GM12878 (cell line): ENCODE measurements at regions not wholly inside any gene's neighbourhood (a gene's known extent, or its start where the extent isn't known, plus 50 kb on each side); places are given as distances from the start of the nearest gene placed in this dataset.

ENCODE experiments used
- BCL11A ChIP-seq: IDR thresholded peaks from 2 replicates; pipeline ENCODE4 v1.6.1; 2011; ENCODE audit warnings: low read depth, low read length
- BHLHE40 ChIP-seq, 2 experiments: fragments of 450-650 bp in 1 of 2; IDR thresholded peaks; 2 replicates each; pipeline ENCODE4 v1.6.1; 2011 to 2017; ENCODE audit warnings: low read depth in 2 of 2, borderline replicate concordance in 1 of 2, improper control_type of control experiment in 1 of 2, low read length in 1 of 2, mild to moderate bottlenecking in 1 of 2
- ETV6 ChIP-seq, 2 experiments: fragments of 450-650 bp in 1 of 2; IDR thresholded peaks in 1 of 2; conservative IDR thresholded peaks in 1 of 2; 2 replicates each; pipeline ENCODE4 v1.6.1; 2014; ENCODE audit warnings: antibody characterized with exemption in 1 of 2, borderline replicate concordance in 1 of 2, low read depth in 1 of 2, mild to moderate bottlenecking in 1 of 2, moderate library complexity in 1 of 2
- EZH2 ChIP-seq: IDR thresholded peaks from 2 replicates; pipeline ENCODE4 v1.6.1; 2012; ENCODE audit warnings: low read depth, mild to moderate bottlenecking, control low read depth, inconsistent platforms, low read length, borderline replicate concordance; ENCODE audit not compliant: control insufficient read depth
- FOXK2 ChIP-seq: fragments of 450-650 bp; IDR thresholded peaks from 2 replicates; pipeline ENCODE4 v1.6.1; 2017; ENCODE audit warnings: mild to moderate bottlenecking, moderate library complexity
- GATAD2B ChIP-seq: fragments of 450-650 bp; conservative IDR thresholded peaks from 2 replicates; pipeline ENCODE4 v1.6.1; 2017; ENCODE audit warnings: low read depth, mild to moderate bottlenecking, moderate library complexity
- HCFC1 ChIP-seq: fragments of 150-350 bp; IDR thresholded peaks from 2 replicates; pipeline ENCODE4 v1.6.1; 2014; ENCODE audit warnings: low read length
- JUND ChIP-seq: IDR thresholded peaks from 2 replicates; pipeline ENCODE4 v1.6.1; 2012; ENCODE audit warnings: low read depth, mild to moderate bottlenecking, low read length, improper control_type of control experiment, moderate library complexity
- MEF2B ChIP-seq: fragments of 450-650 bp; IDR thresholded peaks from 2 replicates; pipeline ENCODE4 v1.6.1; 2018; ENCODE audit warnings: mild to moderate bottlenecking, moderate library complexity; ENCODE audit not compliant: partially characterized antibody, poor library complexity, severe bottlenecking
- MTA2 ChIP-seq: fragments of 450-650 bp; IDR thresholded peaks from 2 replicates; pipeline ENCODE4 v1.6.1; 2016; ENCODE audit warnings: low read depth, mild to moderate bottlenecking, moderate library complexity
- MTA3 ChIP-seq: IDR thresholded peaks from 2 replicates; pipeline ENCODE4 v1.6.1; 2012; ENCODE audit warnings: low read length, inconsistent platforms, borderline replicate concordance
- MYB ChIP-seq: fragments of 150-350 bp; IDR thresholded peaks from 2 replicates; pipeline ENCODE4 v1.6.1; 2014; ENCODE audit warnings: mild to moderate bottlenecking, low read depth, low read length, borderline replicate concordance
- MYC ChIP-seq: IDR thresholded peaks from 2 replicates; pipeline ENCODE4 v1.6.1; 2011; ENCODE audit warnings: mild to moderate bottlenecking, low read length, moderate library complexity, inconsistent platforms; ENCODE audit not compliant: insufficient read depth, insufficient replicate concordance, insufficient read length, severe bottlenecking
- RAD51 ChIP-seq: fragments of 450-650 bp; IDR thresholded peaks from 2 replicates; pipeline ENCODE4 v1.6.1; 2016; ENCODE audit warnings: moderate library complexity, mild to moderate bottlenecking, inconsistent platforms
- SIX5 ChIP-seq: IDR thresholded peaks from 2 replicates; pipeline ENCODE4 v1.6.1; 2011; ENCODE audit warnings: mild to moderate bottlenecking, low read depth, low read length, moderate library complexity; ENCODE audit not compliant: severe bottlenecking
- SMC3 ChIP-seq: IDR thresholded peaks from 2 replicates; pipeline ENCODE4 v1.6.1; 2011; ENCODE audit warnings: low read length, improper control_type of control experiment, borderline replicate concordance
- TAF1 ChIP-seq: IDR thresholded peaks from 2 replicates; pipeline ENCODE4 v1.6.1; 2011; ENCODE audit warnings: mild to moderate bottlenecking, low read depth, low read length, borderline replicate concordance
- TBL1XR1 ChIP-seq: IDR thresholded peaks from 2 replicates; pipeline ENCODE4 v1.6.1; 2012; ENCODE audit warnings: low read depth, low read length, improper control_type of control experiment
- YY1 ChIP-seq: IDR thresholded peaks from 2 replicates; pipeline ENCODE4 v1.6.1; 2011; ENCODE audit warnings: low read depth, mild to moderate bottlenecking, low read length
- ZBED1 ChIP-seq: IDR thresholded peaks from 2 replicates; pipeline ENCODE4 v1.6.1; 2016; ENCODE audit warnings: borderline replicate concordance
- ZNF207 ChIP-seq: fragments of 450-650 bp; IDR thresholded peaks from 2 replicates; pipeline ENCODE4 v1.6.1; 2014; ENCODE audit warnings: antibody characterized with exemption, mild to moderate bottlenecking, borderline replicate concordance
- ZNF24 ChIP-seq: fragments of 450-650 bp; IDR thresholded peaks from 2 replicates; pipeline ENCODE4 v1.6.1; 2017; ENCODE audit warnings: antibody characterized with exemption, mild to moderate bottlenecking
- TF ChIP-seq, protein P1 (sequence below): IDR thresholded peaks from 2 replicates; pipeline ENCODE4 v1.6.1; 2012; ENCODE audit warnings: low read depth, low read length, improper control_type of control experiment
- TF ChIP-seq, protein P2 (sequence below): fragments of 450-650 bp; IDR thresholded peaks from 2 replicates; pipeline ENCODE4 v1.6.1; 2016; ENCODE audit warnings: mild to moderate bottlenecking
- TF ChIP-seq, protein P3 (sequence below): fragments of 450-650 bp; IDR thresholded peaks from 2 replicates; pipeline ENCODE4 v1.6.1; 2017; ENCODE audit warnings: low read depth, mild to moderate bottlenecking, moderate library complexity

DNA sequence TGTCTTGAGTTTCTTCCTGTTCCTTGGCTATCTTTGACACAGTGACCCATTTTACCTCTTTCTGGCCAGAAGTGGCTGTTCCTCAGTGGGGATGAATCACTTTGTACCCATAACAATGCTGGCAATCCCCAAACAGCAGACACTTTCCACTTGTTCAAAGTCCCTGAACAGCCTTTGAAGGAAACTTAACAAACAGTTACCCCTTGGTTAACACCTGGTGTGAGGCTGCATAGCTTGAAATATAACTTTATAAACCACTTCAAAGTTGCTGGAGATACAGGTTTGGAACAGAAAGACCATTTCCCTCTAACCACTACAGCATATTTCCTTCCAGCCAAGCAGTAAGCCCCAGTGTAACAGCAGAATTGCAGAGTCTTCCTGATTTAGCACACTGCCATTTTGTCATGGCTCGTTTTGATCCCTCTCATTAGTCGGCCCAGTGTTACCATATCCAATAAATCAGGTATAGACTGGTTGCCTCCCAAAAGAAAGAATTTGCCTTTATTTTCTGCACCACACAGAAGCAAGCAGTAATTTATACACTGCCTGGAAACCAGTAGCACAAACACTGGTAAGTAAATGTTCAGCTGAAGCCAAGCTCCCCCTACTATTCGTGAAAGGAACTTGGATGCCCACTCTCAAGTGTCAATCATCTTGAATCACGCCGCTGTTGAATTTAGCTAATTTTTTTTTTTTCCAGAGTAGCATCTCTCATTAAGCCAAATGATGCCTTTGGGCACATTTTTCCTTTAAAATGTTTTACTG is 225.9 kb downstream of the PIK3R1 start (continued):
- TF ChIP-seq EZH2 (no peak), MTA2 (peak; percentile 73), ZNF207 (no peak), BCL11A (no peak), SIX5 (no peak), GATAD2B (peak; percentile 46; the same call in 1 of the 2 replicates), ETV6 (conservative IDR thresholded peaks at IDR 0.05 in 1 of 2, IDR thresholded peaks at IDR 0.05 in 1 of 2; ENCODE audit: borderline replicate concordance in 1 of 2, low read depth in 1 of 2) (peak in 1 of 2 experiments; percentile 48; a peak in 1 of 4 replicates), HCFC1 (no peak), MEF2B (peak; percentile 63), TBL1XR1 (no peak), TAF1 (no peak), RAD51 (no peak), JUND (no peak), YY1 (no peak), BHLHE40 (IDR thresholded peaks at IDR 0.05; ENCODE audit: borderline replicate concordance in 1 of 2, low read depth in 2 of 2, low read length in 1 of 2) (peak; percentile 41 to 49; a peak in 2 of 4 replicates), ZNF24 (no peak), MYC (no peak), ZBED1 (peak; percentile 42; the same call in 1 of the 2 replicates), MTA3 (no peak), FOXK2 (no peak), MYB (0 out of 2 replicates have a peak, but pooled peaks have one; percentile 60), SMC3 (peak; percentile 7; the same call in 1 of the 2 replicates)
- TF ChIP-seq, protein P1, sequence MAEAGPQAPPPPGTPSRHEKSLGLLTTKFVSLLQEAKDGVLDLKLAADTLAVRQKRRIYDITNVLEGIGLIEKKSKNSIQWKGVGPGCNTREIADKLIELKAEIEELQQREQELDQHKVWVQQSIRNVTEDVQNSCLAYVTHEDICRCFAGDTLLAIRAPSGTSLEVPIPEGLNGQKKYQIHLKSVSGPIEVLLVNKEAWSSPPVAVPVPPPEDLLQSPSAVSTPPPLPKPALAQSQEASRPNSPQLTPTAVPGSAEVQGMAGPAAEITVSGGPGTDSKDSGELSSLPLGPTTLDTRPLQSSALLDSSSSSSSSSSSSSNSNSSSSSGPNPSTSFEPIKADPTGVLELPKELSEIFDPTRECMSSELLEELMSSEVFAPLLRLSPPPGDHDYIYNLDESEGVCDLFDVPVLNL: no peak
- TF ChIP-seq, protein P2, sequence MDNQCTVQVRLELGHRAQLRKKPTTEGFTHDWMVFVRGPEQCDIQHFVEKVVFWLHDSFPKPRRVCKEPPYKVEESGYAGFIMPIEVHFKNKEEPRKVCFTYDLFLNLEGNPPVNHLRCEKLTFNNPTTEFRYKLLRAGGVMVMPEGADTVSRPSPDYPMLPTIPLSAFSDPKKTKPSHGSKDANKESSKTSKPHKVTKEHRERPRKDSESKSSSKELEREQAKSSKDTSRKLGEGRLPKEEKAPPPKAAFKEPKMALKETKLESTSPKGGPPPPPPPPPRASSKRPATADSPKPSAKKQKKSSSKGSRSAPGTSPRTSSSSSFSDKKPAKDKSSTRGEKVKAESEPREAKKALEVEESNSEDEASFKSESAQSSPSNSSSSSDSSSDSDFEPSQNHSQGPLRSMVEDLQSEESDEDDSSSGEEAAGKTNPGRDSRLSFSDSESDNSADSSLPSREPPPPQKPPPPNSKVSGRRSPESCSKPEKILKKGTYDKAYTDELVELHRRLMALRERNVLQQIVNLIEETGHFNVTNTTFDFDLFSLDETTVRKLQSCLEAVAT: peak; percentile 56
- TF ChIP-seq, protein P3, sequence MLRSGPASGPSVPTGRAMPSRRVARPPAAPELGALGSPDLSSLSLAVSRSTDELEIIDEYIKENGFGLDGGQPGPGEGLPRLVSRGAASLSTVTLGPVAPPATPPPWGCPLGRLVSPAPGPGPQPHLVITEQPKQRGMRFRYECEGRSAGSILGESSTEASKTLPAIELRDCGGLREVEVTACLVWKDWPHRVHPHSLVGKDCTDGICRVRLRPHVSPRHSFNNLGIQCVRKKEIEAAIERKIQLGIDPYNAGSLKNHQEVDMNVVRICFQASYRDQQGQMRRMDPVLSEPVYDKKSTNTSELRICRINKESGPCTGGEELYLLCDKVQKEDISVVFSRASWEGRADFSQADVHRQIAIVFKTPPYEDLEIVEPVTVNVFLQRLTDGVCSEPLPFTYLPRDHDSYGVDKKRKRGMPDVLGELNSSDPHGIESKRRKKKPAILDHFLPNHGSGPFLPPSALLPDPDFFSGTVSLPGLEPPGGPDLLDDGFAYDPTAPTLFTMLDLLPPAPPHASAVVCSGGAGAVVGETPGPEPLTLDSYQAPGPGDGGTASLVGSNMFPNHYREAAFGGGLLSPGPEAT: peak; percentile 69
